PFSK-1 (cell line): ENCODE measurements at regions not wholly inside any gene's neighbourhood (a gene's known extent, or its start where the extent isn't known, plus 50 kb on each side); places are given as distances from the start of the nearest gene placed in this dataset.

ENCODE experiments used
- POLR2AphosphoS5 ChIP-seq: IDR thresholded peaks from 2 replicates; pipeline ENCODE4 v1.6.1; 2012; ENCODE audit warnings: low read depth, mild to moderate bottlenecking, control low read depth, low read length, moderate library complexity
- REST ChIP-seq, 2 experiments: IDR thresholded peaks; 2 replicates each; pipeline versions ENCODE4 v1.6.1 to v1.8.0; 2011 to 2012; ENCODE audit warnings: low read depth in 2 of 2, low read length in 2 of 2, control low read depth in 1 of 2, inconsistent platforms in 1 of 2, mild to moderate bottlenecking in 1 of 2, moderate library complexity in 1 of 2; ENCODE audit not compliant: insufficient read depth in 1 of 2
- TAF1 ChIP-seq: IDR thresholded peaks from 2 replicates; pipeline ENCODE4 v1.6.1; 2012; ENCODE audit warnings: low read length, control low read depth, borderline replicate concordance; ENCODE audit not compliant: insufficient read depth

- TF ChIP-seq POLR2AphosphoS5 (no peak), TAF1 (no peak), REST (IDR thresholded peaks at IDR 0.05; ENCODE audit: insufficient read depth in 1 of 2, low read depth in 2 of 2, low read length in 2 of 2) (no peak)
These were observed 143.6 kb downstream of the DUSP6 start for GRCh38 chr12:89208661-89209096.
